KMS-11 (cell line): ENCODE measurements at regions not wholly inside any gene's neighbourhood (a gene's known extent, or its start where the extent isn't known, plus 50 kb on each side); places are given as distances from the start of the nearest gene placed in this dataset.

Experiments used
- H2AFZ ChIP-seq: fragments of 200-600 bp; sonication (generic); 2 replicates; pipeline ENCODE4 v1.6.1; 2016; ENCODE audit warnings: antibody characterized with exemption, mixed run types, low read depth
- H3K27ac ChIP-seq: fragments of 200-600 bp; sonication (generic); 2 replicates; pipeline ENCODE4 v1.6.1; 2016; ENCODE audit warnings: mild to moderate bottlenecking, mixed run types
- H3K27me3 ChIP-seq: fragments of 200-600 bp; sonication (generic); 2 replicates; pipeline ENCODE4 v1.6.1; 2017; ENCODE audit warnings: mild to moderate bottlenecking, low read depth, mixed run types, moderate library complexity; ENCODE audit not compliant: insufficient read depth
- H3K36me3 ChIP-seq: fragments of 200-600 bp; sonication (generic); 2 replicates; pipeline ENCODE4 v1.6.1; 2017; ENCODE audit warnings: mild to moderate bottlenecking, mixed run types; ENCODE audit not compliant: insufficient read depth
- H3K4me1 ChIP-seq: fragments of 200-600 bp; sonication (generic); 2 replicates; pipeline ENCODE4 v1.6.1; 2016; ENCODE audit warnings: mild to moderate bottlenecking, low read depth, mixed run types; ENCODE audit not compliant: poor library complexity, severe bottlenecking
- H3K4me2 ChIP-seq: fragments of 200-600 bp; sonication (generic); 2 replicates; pipeline ENCODE4 v1.7.0; 2016; ENCODE audit warnings: mild to moderate bottlenecking, mixed run types
- H3K4me3 ChIP-seq: fragments of 200-600 bp; sonication (generic); IDR thresholded peaks from 2 replicates; pipeline ENCODE4 v1.6.1; 2017; ENCODE audit warnings: low read depth, low read length, mixed read lengths; ENCODE audit not compliant: insufficient read depth
- H3K79me2 ChIP-seq: fragments of 200-600 bp; sonication (generic); 2 replicates; pipeline ENCODE4 v1.6.1; 2016; ENCODE audit warnings: low read depth, mixed run types; ENCODE audit not compliant: insufficient read depth
- H3K9ac ChIP-seq: fragments of 200-600 bp; sonication (generic); 2 replicates; pipeline ENCODE4 v1.6.1; 2016; ENCODE audit warnings: mild to moderate bottlenecking, mixed run types
- H4K20me1 ChIP-seq: fragments of 200-600 bp; sonication (generic); 2 replicates; pipeline ENCODE4 v1.6.1; 2016; ENCODE audit warnings: mild to moderate bottlenecking, mixed run types; ENCODE audit not compliant: insufficient read depth
- TF ChIP-seq, protein P1 (sequence below): fragments of 200-600 bp; sonication (generic); conservative IDR thresholded peaks from 2 replicates; pipeline ENCODE4 v1.6.1; 2017; ENCODE audit warnings: low read depth, mild to moderate bottlenecking, antibody characterized with exemption, low read length, moderate library complexity, mixed read lengths

- no peak overlapping the region for H3K4me2 ChIP-seq
- H3K27me3 ChIP-seq = peaks cover 3% of the 10 kb centered on the region; the same call in 1 of the 2 replicates
- TF ChIP-seq, protein P1, sequence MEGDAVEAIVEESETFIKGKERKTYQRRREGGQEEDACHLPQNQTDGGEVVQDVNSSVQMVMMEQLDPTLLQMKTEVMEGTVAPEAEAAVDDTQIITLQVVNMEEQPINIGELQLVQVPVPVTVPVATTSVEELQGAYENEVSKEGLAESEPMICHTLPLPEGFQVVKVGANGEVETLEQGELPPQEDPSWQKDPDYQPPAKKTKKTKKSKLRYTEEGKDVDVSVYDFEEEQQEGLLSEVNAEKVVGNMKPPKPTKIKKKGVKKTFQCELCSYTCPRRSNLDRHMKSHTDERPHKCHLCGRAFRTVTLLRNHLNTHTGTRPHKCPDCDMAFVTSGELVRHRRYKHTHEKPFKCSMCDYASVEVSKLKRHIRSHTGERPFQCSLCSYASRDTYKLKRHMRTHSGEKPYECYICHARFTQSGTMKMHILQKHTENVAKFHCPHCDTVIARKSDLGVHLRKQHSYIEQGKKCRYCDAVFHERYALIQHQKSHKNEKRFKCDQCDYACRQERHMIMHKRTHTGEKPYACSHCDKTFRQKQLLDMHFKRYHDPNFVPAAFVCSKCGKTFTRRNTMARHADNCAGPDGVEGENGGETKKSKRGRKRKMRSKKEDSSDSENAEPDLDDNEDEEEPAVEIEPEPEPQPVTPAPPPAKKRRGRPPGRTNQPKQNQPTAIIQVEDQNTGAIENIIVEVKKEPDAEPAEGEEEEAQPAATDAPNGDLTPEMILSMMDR = no peak
- no peak overlapping the region for H3K9ac ChIP-seq
- no peak overlapping the region for H3K27ac ChIP-seq
- no peak overlapping the region for H2AFZ ChIP-seq
- no peak overlapping the region for H3K4me3 ChIP-seq
- no peaks in the 10 kb centered on the region for H3K79me2 ChIP-seq
- no peaks in the 10 kb centered on the region for H3K36me3 ChIP-seq
- no peaks in the 10 kb centered on the region for H4K20me1 ChIP-seq
- H3K4me1 ChIP-seq = no peaks in the 10 kb centered on the region
Measured at GRCh38 chr4:1512051-1512737, 106.0 kb upstream of the NKX1-1 start.

- H3K79me2 ChIP-seq = no peaks in the 10 kb centered on the region
- no peaks in the 10 kb centered on the region for H3K4me1 ChIP-seq
- no peak overlapping the region for H3K27ac ChIP-seq
- no peak overlapping the region for H3K4me2 ChIP-seq
- no peak overlapping the region for H2AFZ ChIP-seq
- H3K9ac ChIP-seq = no peak overlapping the region
- TF ChIP-seq, protein P1 = no peak
- no peaks in the 10 kb centered on the region for H3K36me3 ChIP-seq
- no peak overlapping the region for H3K4me3 ChIP-seq
- H4K20me1 ChIP-seq = no peaks in the 10 kb centered on the region
- peaks cover 3% of the 10 kb centered on the region; the same call in 1 of the 2 replicates for H3K27me3 ChIP-seq
Measured at GRCh38 chr4:1511441-1512041, 105.3 kb upstream of the NKX1-1 start.

- no peaks in the 10 kb centered on the region for H3K79me2 ChIP-seq
- H2AFZ ChIP-seq = no peak overlapping the region
- H3K36me3 ChIP-seq = no peaks in the 10 kb centered on the region
- TF ChIP-seq, protein P1 = no peak
- no peaks in the 10 kb centered on the region for H4K20me1 ChIP-seq
- H3K27me3 ChIP-seq = peaks cover 3% of the 10 kb centered on the region; the same call in 1 of the 2 replicates
- H3K4me1 ChIP-seq = no peaks in the 10 kb centered on the region
- H3K4me2 ChIP-seq = no peak overlapping the region
- H3K9ac ChIP-seq = no peak overlapping the region
- H3K27ac ChIP-seq = no peak overlapping the region
- no peak overlapping the region for H3K4me3 ChIP-seq
Measured at GRCh38 chr4:1510931-1511330, 104.7 kb upstream of the NKX1-1 start.

GRCh38 chr4:1509366-1509765 is 103.1 kb upstream of the NKX1-1 start:
- Histone ChIP-seq H3K4me1 (no peaks in the 10 kb centered on the region), H3K79me2 (no peaks in the 10 kb centered on the region), H3K4me2 (no peak overlapping the region), H2AFZ (no peak overlapping the region), H3K9ac (no peak overlapping the region), H3K27me3 (peaks cover 3% of the 10 kb centered on the region; the same call in 1 of the 2 replicates), H3K4me3 (no peak overlapping the region), H3K36me3 (no peaks in the 10 kb centered on the region), H3K27ac (no peak overlapping the region), H4K20me1 (no peaks in the 10 kb centered on the region)
- TF ChIP-seq, protein P1 = no peak
